ENCODE measurements at regions not wholly inside any gene's neighbourhood (a gene's known extent, or its start where the extent isn't known, plus 50 kb on each side); places are given as distances from the start of the nearest gene placed in this dataset.
"Not testable (repeated sequence)": the region's sequence is repeated elsewhere in the genome, so short reads cannot be mapped to it uniquely, and the experiment has no call there.

- no peak for TF ChIP-seq TFCP2L1 (CRISPR knock-in tag; IDR thresholded peaks at IDR 0.05)
- TF ChIP-seq HDAC2 (IDR thresholded peaks at IDR 0.05): no peak
- TF ChIP-seq ZNF302 (CRISPR knock-in tag; IDR thresholded peaks at IDR 0.05): no peak
- TF ChIP-seq EHF (CRISPR knock-in tag; IDR thresholded peaks at IDR 0.05): no peak
- no peak for TF ChIP-seq TP53 (CRISPR knock-in tag; IDR thresholded peaks at IDR 0.05)
Observed at GRCh38 chr18:30792051-30792450, 250.5 kb downstream of the DSC3 start (continued).

- WGBS (ENCODE audit: missing lambda C conversion rate): 20% methylated on average over 2 of the region's 22 CpGs
- CTCF ChIA-PET; ATAC-seq; H3K4me3 ChIP-seq; H3K27ac ChIP-seq; H3K4me2 ChIP-seq; FAIRE-seq; POLR2A ChIA-PET; H3K4me1 ChIP-seq; DNase-seq (ENCODE audit: low read depth in 1 of 2, low spot score in 1 of 2); H3K9me3 ChIP-seq: not testable (repeated sequence)
Observed at GRCh38 chr18:30788411-30788991, 254.0 kb downstream of the DSC3 start.

GRCh38 chr18:30787410-30787809, 255.1 kb downstream of the DSC3 start:
- Histone ChIP-seq H3K4me2 (no peak overlapping the region), H3K27ac (no peak overlapping the region), H3K4me1 (no peaks in the 10 kb centered on the region), H3K4me3 (no peak overlapping the region), H3K9me3 (no peaks in the 10 kb centered on the region)
- ChIA-PET POLR2A (no interaction called here), CTCF (no interaction called here)
- TF ChIP-seq POLR2A (IDR thresholded peaks at IDR 0.05; ENCODE audit: low read length): no peak
- TF ChIP-seq NR3C1 (IDR thresholded peaks at IDR 0.05): no peak
- TF ChIP-seq CTCF (IDR thresholded peaks at IDR 0.05): no peak
- TF ChIP-seq MAX (IDR thresholded peaks at IDR 0.05): no peak
- TF ChIP-seq HOXB13 (CRISPR knock-in tag; IDR thresholded peaks at IDR 0.05; ENCODE audit: low read depth): no peak
- TF ChIP-seq CHD4 (IDR thresholded peaks at IDR 0.05; ENCODE audit: borderline replicate concordance): no peak
- TF ChIP-seq USF2 (IDR thresholded peaks at IDR 0.05): no peak
- TF ChIP-seq MAZ (IDR thresholded peaks at IDR 0.05; ENCODE audit: borderline replicate concordance, low read depth, low read length): no peak
- no peak for TF ChIP-seq NPAS2 (CRISPR knock-in tag; IDR thresholded peaks at IDR 0.05; ENCODE audit: borderline replicate concordance)
- no peak for TF ChIP-seq HEYL (CRISPR knock-in tag; IDR thresholded peaks at IDR 0.05)
- TF ChIP-seq E2F6 (IDR thresholded peaks at IDR 0.05; ENCODE audit: borderline replicate concordance, low read depth): no peak
- no peak for TF ChIP-seq EHF (CRISPR knock-in tag; IDR thresholded peaks at IDR 0.05)
- TF ChIP-seq RNF2 (IDR thresholded peaks at IDR 0.05; ENCODE audit: borderline replicate concordance, low read depth): no peak
- no peak for TF ChIP-seq HMGXB4 (CRISPR knock-in tag; IDR thresholded peaks at IDR 0.05; ENCODE audit: borderline replicate concordance)
- TF ChIP-seq FOSL2 (IDR thresholded peaks at IDR 0.05): no peak
- no peak for TF ChIP-seq FOSL2 (CRISPR knock-in tag; IDR thresholded peaks at IDR 0.05)
- no peak for TF ChIP-seq HOXB5 (CRISPR knock-in tag; IDR thresholded peaks at IDR 0.05)
- DNase-seq (ENCODE audit: low read depth in 1 of 2, low spot score in 1 of 2) (no peak), ATAC-seq (no peak), FAIRE-seq (no peak)
